Loucy (cell line): ENCODE measurements at regions not wholly inside any gene's neighbourhood (a gene's known extent, or its start where the extent isn't known, plus 50 kb on each side); places are given as distances from the start of the nearest gene placed in this dataset.

ENCODE experiments used
- H2AFZ ChIP-seq: fragments of 200-600 bp; sonication (generic); 2 replicates; pipeline ENCODE4 v1.6.0; 2016; ENCODE audit warnings: antibody characterized with exemption, mild to moderate bottlenecking, low read length, moderate library complexity
- H3F3A ChIP-seq: fragments of 200-600 bp; 2 replicates; pipeline ENCODE4 v1.6.0; 2016; ENCODE audit warnings: antibody characterized with exemption, low read depth, mild to moderate bottlenecking
- H3K27me3 ChIP-seq: fragments of 200-600 bp; sonication (generic); 2 replicates; pipeline ENCODE4 v1.6.1; 2014; ENCODE audit warnings: low read length, mild to moderate bottlenecking; ENCODE audit not compliant: insufficient read depth, poor library complexity, severe bottlenecking
- H3K36me3 ChIP-seq: fragments of 200-600 bp; sonication (generic); 2 replicates; pipeline ENCODE4 v1.6.1; 2016; ENCODE audit warnings: low read length; ENCODE audit not compliant: insufficient read depth
- H3K4me1 ChIP-seq: fragments of 200-600 bp; sonication (generic); 2 replicates; pipeline ENCODE4 v1.5.1; 2014; ENCODE audit warnings: low read length, mild to moderate bottlenecking; ENCODE audit not compliant: insufficient read depth, poor library complexity, severe bottlenecking
- H3K4me2 ChIP-seq: fragments of 200-600 bp; sonication (generic); 2 replicates; pipeline ENCODE4 v1.6.0; 2014; ENCODE audit warnings: antibody characterized with exemption, low read length, low read depth, mild to moderate bottlenecking; ENCODE audit not compliant: poor library complexity, severe bottlenecking
- H3K4me3 ChIP-seq: fragments of 200-600 bp; sonication (generic); 2 replicates; pipeline ENCODE4 v1.5.1; 2014; ENCODE audit warnings: low read length, mild to moderate bottlenecking, mixed read lengths; ENCODE audit not compliant: poor library complexity, severe bottlenecking
- H3K79me2 ChIP-seq: fragments of 200-600 bp; sonication (generic); 2 replicates; pipeline ENCODE4 v1.6.1; 2014; ENCODE audit warnings: low read length; ENCODE audit not compliant: insufficient read depth
- H3K9ac ChIP-seq: fragments of 200-600 bp; sonication (generic); 2 replicates; pipeline ENCODE4 v1.6.0; 2014; ENCODE audit warnings: mild to moderate bottlenecking, low read depth, low read length, moderate library complexity; ENCODE audit not compliant: poor library complexity, severe bottlenecking
- H3K9me2 ChIP-seq: fragments of 200-600 bp; sonication (generic); replicated peaks from 2 replicates; pipeline ENCODE4 v1.6.1; 2016; ENCODE audit warnings: low read depth, low read length, mixed read lengths
- H3K9me3 ChIP-seq: fragments of 200-600 bp; sonication (generic); 2 replicates; pipeline ENCODE4 v1.6.1; 2014; ENCODE audit warnings: mild to moderate bottlenecking, antibody characterized with exemption, low read length, low read depth; ENCODE audit not compliant: insufficient read depth
- H4K20me1 ChIP-seq: fragments of 200-600 bp; sonication (generic); 2 replicates; pipeline ENCODE4 v1.6.0; 2014; ENCODE audit warnings: antibody characterized with exemption, low read length, mild to moderate bottlenecking; ENCODE audit not compliant: insufficient read depth, poor library complexity, severe bottlenecking
- EZH2phosphoT487 ChIP-seq: fragments of 200-600 bp; IDR thresholded peaks from 2 replicates; pipeline ENCODE4 v1.6.1; 2018; ENCODE audit warnings: antibody characterized with exemption, mild to moderate bottlenecking, moderate library complexity, borderline replicate concordance
- TF ChIP-seq, protein P1 (sequence below): fragments of 200-600 bp; sonication (generic); conservative IDR thresholded peaks from 2 replicates; pipeline ENCODE4 v1.5.1; 2014; ENCODE audit warnings: mild to moderate bottlenecking, antibody characterized with exemption, low read length

DNA sequence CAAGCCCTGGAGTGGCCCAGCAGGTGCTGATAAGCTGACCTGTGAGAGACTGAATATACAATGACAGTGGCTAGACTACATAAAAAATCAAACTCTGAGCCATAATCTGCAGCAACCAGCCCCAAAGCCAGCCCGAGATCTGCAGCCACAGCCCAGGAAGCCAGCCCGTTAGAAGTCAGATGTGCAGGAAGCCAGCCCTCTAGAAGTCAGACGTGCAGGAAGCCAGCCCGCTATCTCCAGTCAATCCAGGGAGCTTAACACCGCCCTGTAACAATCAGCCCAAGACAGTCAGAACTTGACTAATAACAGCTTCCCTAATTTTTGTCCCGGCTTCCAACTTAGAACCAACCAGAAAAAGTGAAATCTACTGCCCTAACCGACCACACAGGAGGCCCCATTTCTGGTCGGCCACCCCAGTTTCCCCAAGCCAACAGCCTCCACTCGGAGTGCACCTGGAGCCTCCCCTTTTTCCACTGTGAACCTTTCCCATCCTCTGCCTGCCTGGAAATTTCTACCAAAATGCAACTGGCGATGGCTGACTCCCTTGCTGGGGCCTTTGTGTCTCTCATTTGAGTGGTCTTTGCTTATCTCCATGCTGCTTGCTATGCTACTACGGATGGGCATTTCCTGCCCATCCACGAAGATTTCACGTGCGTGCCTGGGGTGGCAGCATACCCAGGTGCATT, 769.3 kb downstream of the KCNJ18 start:
- no peaks in the 10 kb centered on the region for H3F3A ChIP-seq
- no peaks in the 10 kb centered on the region for H3K27me3 ChIP-seq
- H3K4me3 ChIP-seq, result no peak overlapping the region
- TF ChIP-seq EZH2phosphoT487, result no peak
- TF ChIP-seq, protein P1, sequence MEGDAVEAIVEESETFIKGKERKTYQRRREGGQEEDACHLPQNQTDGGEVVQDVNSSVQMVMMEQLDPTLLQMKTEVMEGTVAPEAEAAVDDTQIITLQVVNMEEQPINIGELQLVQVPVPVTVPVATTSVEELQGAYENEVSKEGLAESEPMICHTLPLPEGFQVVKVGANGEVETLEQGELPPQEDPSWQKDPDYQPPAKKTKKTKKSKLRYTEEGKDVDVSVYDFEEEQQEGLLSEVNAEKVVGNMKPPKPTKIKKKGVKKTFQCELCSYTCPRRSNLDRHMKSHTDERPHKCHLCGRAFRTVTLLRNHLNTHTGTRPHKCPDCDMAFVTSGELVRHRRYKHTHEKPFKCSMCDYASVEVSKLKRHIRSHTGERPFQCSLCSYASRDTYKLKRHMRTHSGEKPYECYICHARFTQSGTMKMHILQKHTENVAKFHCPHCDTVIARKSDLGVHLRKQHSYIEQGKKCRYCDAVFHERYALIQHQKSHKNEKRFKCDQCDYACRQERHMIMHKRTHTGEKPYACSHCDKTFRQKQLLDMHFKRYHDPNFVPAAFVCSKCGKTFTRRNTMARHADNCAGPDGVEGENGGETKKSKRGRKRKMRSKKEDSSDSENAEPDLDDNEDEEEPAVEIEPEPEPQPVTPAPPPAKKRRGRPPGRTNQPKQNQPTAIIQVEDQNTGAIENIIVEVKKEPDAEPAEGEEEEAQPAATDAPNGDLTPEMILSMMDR, result no peak
- no peak overlapping the region for H3K4me2 ChIP-seq
- no peaks in the 10 kb centered on the region for H3K9me3 ChIP-seq
- H2AFZ ChIP-seq, result no peak overlapping the region
- H3K9ac ChIP-seq, result no peak overlapping the region
- H3K4me1 ChIP-seq, result no peaks in the 10 kb centered on the region
- no peaks in the 10 kb centered on the region for H3K9me2 ChIP-seq
- no peaks in the 10 kb centered on the region for H3K36me3 ChIP-seq
- H3K79me2 ChIP-seq, result no peaks in the 10 kb centered on the region
- H4K20me1 ChIP-seq, result no peaks in the 10 kb centered on the region

DNA sequence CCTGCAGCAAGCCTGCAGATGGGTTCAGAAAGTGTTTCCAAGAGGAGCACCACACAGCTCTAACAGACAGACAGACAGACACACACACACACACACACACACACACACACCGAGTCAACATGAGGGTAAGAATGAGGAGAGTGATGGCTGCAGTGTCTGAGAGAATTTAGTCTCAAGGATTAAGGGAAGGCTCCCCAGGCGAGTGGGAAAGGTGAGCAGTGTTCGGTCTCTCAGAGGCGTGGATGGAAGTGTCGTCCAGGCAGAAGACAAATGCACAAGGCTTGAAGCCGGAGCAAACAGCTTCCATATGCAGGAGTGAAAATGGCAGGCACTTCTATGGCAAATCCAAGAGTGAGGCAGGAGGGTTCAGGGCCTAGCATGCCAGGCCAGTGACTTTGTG, 770.1 kb downstream of the KCNJ18 start:
- Histone ChIP-seq H3K4me1 (no peaks in the 10 kb centered on the region), H2AFZ (no peak overlapping the region)
- TF ChIP-seq, protein P1, result no peak
- TF ChIP-seq EZH2phosphoT487, result no peak

DNA sequence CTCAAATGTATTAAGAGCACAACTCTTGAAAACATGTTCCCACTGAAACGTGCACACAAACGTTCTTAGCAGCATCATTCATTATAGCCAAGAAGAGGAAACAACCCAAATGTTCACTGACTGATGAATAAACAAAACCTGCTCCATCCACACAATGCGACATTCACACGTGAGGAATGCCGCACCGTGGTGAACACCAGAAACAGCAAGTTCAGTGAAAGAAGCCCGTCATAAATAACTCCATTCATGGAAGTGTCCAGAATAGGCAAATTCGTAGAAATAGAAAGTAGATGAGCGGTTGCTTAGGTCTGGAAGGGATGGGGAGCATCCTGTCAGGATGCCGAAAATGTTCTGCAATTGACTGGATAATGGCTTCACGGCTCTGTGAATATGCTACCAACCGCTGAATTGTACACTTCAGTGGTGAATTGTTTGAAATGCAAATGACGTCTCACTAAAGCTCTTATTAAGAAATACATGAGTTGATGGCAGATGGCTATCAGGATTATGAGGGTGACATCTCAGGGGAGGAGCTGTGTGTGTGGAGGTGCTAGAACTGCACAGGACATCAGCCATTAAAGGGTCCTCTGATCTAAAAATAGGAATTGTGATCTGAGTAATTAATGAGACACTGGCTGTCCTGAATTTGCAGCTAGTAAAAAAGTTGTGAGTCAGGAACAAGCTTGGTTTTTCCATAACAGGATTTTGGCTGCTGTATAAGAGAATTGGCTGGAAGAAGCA, 771.0 kb downstream of the KCNJ18 start:
- TF ChIP-seq, protein P1, result no peak
- no peak for TF ChIP-seq EZH2phosphoT487
- Histone ChIP-seq H3K9me3 (peaks cover 2% of the 10 kb centered on the region; the same call in 1 of the 2 replicates), H3K4me3 (no peak overlapping the region), H3K4me1 (no peaks in the 10 kb centered on the region), H2AFZ (no peak overlapping the region), H3K79me2 (no peaks in the 10 kb centered on the region), H3K36me3 (no peaks in the 10 kb centered on the region), H3K9ac (no peak overlapping the region), H3K9me2 (no peaks in the 10 kb centered on the region), H3K27me3 (no peaks in the 10 kb centered on the region), H3K4me2 (no peak overlapping the region), H3F3A (no peaks in the 10 kb centered on the region), H4K20me1 (no peaks in the 10 kb centered on the region)

More for the DNA sequence above, 770.1 kb downstream of the KCNJ18 start:
- Histone ChIP-seq H3K4me3 (no peak overlapping the region), H3K4me2 (no peak overlapping the region), H4K20me1 (no peaks in the 10 kb centered on the region), H3K9me2 (no peaks in the 10 kb centered on the region), H3F3A (no peaks in the 10 kb centered on the region), H3K27me3 (no peaks in the 10 kb centered on the region), H3K36me3 (no peaks in the 10 kb centered on the region), H3K79me2 (no peaks in the 10 kb centered on the region), H3K9me3 (peaks cover 2% of the 10 kb centered on the region; the same call in 1 of the 2 replicates), H3K9ac (no peak overlapping the region)
